Activated CD4-positive, alpha-beta T cell treated with anti-CD3 and anti-CD28 coated beads, Interleukin-2, amount 50 U/mL, for 4 hours (primary cell): ENCODE measurements at regions not wholly inside any gene's neighbourhood (a gene's known extent, or its start where the extent isn't known, plus 50 kb on each side); places are given as distances from the start of the nearest gene placed in this dataset.
A peak's percentile ranks its signal among the peaks of the same experiment; 100 is the strongest.
"Not testable (repeated sequence)": the region's sequence is repeated elsewhere in the genome, so short reads cannot be mapped to it uniquely, and the experiment has no call there.

Experiments used
- DNase-seq, 2 experiments: peaks; one replicate each; pipeline ENCODE4 v3.0.0-alpha.2; 2020

GRCh38 chr20:29320216-29320949 lies 1937.1 kb upstream of the DEFB115 start:
- DNase-seq = not testable (repeated sequence)

- not testable (repeated sequence) for DNase-seq
Observed at GRCh38 chr20:29323631-29324515, 1933.6 kb upstream of the DEFB115 start.

GRCh38 chr20:29324516-29325303 lies 1932.8 kb upstream of the DEFB115 start:
- DNase-seq = not testable (repeated sequence)

DNA sequence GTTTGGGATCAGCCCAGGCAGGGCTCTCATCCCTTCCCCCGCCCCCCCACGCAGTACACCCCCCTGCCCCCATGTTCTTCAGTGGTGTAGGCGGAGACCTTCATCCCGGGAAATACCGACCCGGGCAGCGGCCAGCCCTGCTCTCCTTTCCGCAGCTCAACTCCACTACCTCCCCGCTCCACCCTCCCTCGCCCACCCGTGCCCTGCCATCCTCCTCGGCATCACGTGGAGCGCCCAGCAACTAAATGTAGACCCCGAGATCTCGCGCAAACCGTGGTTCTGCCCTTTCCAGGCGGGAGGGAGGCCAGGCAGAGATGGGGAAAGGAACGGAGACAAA lies 1932.2 kb upstream of the DEFB115 start:
- DNase-seq = no peak

GRCh38 chr20:29325781-29326180 lies 1931.7 kb upstream of the DEFB115 start:
- DNase-seq = not testable (repeated sequence)

DNA sequence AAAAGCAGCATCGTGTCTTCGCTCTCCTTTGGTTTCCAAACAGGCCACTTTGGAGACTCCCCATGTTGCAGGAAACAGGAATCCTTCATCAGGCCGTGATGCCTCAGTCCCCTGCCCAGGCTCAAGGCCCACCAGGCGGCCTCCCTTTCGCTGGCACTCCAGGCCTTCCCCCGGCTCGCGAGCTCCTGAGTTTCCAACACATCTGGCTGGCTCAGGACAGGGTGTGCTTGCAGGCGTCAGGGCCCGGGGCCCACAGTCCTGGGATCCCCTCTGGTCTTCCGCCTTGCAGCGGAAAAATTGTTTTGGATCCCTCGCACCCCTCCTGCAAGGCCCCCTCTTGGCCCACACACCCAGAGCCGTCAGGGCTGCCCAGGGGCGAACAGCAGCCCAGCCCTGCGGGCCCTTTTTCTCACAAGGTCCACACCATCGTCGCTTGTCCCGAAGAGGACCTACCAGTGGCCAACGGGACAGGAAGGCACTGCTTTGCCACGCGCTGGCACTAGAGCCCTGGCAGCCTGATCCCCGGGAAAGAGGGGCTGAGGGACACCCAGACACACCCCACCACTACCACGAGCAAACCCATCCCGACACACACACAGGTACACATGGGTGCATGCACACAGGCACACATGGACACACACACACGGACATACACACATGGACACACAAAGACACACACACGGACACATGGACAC lies 1930.9 kb upstream of the DEFB115 start:
- DNase-seq = no peak

GRCh38 chr20:29327600-29328420 lies 1929.7 kb upstream of the DEFB115 start:
- peak; percentile 42 to 43 for DNase-seq

DNA sequence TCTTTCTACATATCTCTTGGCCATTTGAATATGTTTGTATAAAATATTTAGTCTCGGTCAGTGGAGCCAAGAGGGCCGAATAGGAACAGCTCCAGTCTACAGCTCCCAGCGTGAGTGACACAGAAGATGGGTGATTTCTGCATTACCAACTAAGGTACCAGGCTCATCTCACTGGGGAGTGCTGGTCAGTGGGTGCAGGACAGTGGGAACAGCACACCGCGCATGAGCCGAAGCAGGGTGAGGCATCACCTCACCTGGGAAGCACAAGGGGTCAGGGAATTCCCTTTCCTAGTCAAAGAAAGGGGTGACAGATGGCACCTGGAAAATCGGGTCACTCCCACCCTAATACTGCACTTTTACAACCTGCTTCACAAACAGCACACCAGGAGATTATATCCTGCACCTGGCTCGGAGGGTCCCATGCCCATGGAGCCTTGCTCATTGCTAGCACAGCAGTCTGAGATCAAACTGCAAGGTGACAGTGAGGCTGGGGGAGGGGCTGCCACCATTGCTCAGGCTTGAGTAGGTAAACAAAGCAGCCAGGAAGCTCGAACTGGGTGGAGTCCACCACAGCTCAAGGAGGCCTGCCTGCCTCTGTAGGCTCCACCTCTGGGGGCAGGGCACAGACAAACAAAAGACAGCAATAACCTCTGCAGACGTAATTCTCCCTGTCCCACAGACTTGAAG lies 1926.9 kb upstream of the DEFB115 start:
- DNase-seq = not testable (repeated sequence)

DNA sequence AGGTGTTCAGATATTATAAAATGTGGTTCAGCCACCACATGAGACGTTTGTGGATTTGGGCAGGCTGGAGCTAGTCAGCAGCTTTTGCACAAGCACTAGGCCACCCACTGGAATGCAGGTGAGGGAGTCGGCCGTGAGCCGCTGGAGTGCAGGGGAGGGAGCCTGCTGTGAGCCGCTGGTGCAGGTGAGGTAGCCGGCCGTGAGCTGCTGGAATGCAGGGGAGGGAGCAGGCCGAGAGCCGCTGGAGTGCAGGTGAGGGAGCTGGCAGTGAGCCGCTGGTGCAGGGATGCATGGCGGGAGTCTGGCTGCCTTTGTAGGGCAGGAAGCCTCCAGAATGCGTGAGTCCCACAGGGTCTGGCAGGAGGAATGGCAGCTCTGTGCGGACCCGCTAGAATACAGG lies 1907.6 kb upstream of the DEFB115 start:
- no peak for DNase-seq

DNA sequence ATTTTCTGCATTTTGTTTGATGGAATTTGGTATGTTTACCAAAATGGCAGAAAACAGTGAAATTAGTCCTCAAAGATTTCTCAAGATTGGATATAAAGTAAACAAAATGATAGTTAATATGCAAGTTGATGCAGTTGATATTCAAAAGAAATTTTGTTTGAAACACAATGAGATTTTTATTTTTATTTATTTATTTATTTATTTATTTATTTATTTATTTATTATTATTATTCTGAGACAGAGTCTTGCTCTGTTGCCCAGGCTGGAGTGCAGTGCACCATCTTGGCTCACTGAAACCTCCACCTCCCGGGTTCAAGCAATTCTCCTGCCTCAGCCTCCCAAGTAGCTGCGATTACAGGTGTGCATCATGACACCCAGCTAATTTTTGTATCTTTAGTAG lies 1881.5 kb upstream of the DEFB115 start:
- DNase-seq = not testable (repeated sequence)

DNA sequence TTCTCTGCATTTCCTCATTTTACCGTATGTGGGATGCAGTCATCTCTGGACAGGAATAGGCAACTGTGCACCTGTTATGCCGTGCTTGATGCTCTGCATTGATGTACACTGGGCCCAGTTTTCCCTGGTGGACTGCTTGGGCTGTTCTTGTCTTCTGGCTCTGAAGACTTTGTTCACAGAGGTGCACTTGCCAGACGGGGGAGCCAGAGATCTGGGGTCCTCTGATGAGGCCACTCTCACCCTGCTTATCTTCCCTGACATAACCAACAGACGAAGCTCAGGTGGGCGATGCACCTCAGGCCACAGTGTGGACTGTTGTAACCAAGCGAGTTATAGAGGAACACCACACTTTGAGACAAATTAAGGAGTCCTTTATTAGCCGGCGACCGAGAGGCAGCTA lies 1864.6 kb upstream of the DEFB115 start:
- not testable (repeated sequence) for DNase-seq

GRCh38 chr20:29408034-29408695 lies 1849.3 kb upstream of the DEFB115 start:
- no peak for DNase-seq

- not testable (repeated sequence) for DNase-seq
Observed at GRCh38 chr20:29408707-29409106, 1848.8 kb upstream of the DEFB115 start.

GRCh38 chr20:29409160-29409689 lies 1848.2 kb upstream of the DEFB115 start:
- DNase-seq = not testable (repeated sequence)

GRCh38 chr20:29409833-29410805 lies 1847.3 kb upstream of the DEFB115 start:
- no peak for DNase-seq

- DNase-seq = no peak
Observed at GRCh38 chr20:29410806-29411457, 1846.5 kb upstream of the DEFB115 start.

DNA sequence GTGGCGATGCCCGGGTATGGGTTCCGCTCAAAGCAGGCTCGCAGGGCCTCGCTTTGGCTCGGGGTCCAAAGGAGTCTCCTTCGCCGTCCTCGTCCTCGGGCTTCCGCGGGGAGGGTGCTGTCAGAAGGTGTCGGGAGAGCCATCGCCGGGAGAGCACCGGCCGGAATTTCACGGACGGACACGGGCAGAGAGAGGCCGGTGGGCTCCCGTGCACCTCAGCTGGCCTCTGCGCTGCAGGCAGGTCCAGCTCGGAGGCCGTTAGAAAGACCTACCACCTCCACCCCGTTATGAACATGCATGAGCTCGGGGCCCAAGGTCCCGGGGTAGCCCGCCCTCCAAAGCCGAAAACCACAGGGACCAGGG lies 1846.0 kb upstream of the DEFB115 start:
- not testable (repeated sequence) for DNase-seq

- no peak for DNase-seq
Observed at GRCh38 chr20:29419378-29419777, 1838.1 kb upstream of the DEFB115 start.
